ENCODE measurements at regions not wholly inside any gene's neighbourhood (a gene's known extent, or its start where the extent isn't known, plus 50 kb on each side); places are given as distances from the start of the nearest gene placed in this dataset.

DNA sequence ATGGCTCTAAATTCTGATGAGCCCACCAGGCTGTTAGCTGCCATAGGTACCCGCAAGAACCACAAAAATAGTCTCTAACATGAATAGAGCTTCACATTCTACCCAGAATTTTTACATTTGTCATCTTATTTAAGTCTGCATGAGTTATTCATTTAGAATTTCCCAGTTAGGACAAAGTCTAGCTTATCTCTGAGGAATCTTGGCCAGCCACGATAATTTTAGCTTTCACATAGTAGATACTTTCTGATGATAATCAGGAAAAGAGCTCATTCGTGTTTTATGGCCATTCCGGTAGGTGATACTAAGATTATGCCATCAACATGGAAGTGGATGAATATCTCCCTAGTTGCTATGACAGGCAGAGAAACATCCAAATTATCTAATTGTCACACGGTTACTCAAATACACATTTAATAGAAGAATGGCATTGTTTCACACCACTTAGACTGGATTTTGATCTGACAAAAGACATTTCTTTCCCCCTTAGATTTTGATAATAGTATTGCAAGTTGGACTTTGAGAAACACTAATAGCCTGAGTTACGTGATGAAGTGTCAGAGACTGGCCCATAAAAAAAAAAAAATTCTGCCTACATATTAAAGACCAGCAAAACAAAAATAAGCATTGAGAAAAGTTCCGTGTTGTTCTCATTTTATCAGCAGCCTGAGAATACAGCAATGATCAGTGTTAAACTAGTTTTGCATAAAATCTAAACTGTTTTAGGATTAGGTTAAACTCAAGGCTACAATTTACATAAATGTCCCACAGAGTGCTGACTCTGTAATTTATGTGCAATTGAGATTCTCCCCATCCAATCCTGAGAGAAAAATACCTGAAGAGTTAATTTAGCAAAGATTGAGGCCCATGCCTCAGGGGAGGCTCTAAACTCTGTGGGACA lies 397.5 kb upstream of the ARID1B start:
- Histone ChIP-seq H3K9me3 (ENCODE audit: insufficient read depth, low read length) (no peaks in the 10 kb centered on the region), H3K27me3 (ENCODE audit: low read depth, low read length) (no peaks in the 10 kb centered on the region), H3K4me3 (ENCODE audit: low read length) (no peak overlapping the region), H2AFZ (ENCODE audit: low read depth, low read length) (no peak overlapping the region), H3K4me1 (ENCODE audit: low read length) (no peaks in the 10 kb centered on the region), H3K27ac (ENCODE audit: low read length) (no peak overlapping the region), H3K4me2 (ENCODE audit: low read length) (no peak overlapping the region), H3K9ac (ENCODE audit: low read length) (no peak overlapping the region), H4K20me1 (ENCODE audit: insufficient read depth, low read length) (no peaks in the 10 kb centered on the region), H3K79me2 (ENCODE audit: low read length) (no peaks in the 10 kb centered on the region), H3K36me3 (replicated peaks; ENCODE audit: low read depth, low read length) (no peaks in the 10 kb centered on the region)
- TF ChIP-seq, protein P1, sequence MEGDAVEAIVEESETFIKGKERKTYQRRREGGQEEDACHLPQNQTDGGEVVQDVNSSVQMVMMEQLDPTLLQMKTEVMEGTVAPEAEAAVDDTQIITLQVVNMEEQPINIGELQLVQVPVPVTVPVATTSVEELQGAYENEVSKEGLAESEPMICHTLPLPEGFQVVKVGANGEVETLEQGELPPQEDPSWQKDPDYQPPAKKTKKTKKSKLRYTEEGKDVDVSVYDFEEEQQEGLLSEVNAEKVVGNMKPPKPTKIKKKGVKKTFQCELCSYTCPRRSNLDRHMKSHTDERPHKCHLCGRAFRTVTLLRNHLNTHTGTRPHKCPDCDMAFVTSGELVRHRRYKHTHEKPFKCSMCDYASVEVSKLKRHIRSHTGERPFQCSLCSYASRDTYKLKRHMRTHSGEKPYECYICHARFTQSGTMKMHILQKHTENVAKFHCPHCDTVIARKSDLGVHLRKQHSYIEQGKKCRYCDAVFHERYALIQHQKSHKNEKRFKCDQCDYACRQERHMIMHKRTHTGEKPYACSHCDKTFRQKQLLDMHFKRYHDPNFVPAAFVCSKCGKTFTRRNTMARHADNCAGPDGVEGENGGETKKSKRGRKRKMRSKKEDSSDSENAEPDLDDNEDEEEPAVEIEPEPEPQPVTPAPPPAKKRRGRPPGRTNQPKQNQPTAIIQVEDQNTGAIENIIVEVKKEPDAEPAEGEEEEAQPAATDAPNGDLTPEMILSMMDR (IDR thresholded peaks at IDR 0.05; ENCODE audit: low read depth, low read length), result no peak
- TF ChIP-seq EZH2phosphoT487 (IDR thresholded peaks at IDR 0.05; ENCODE audit: low read depth), result no peak

DNA sequence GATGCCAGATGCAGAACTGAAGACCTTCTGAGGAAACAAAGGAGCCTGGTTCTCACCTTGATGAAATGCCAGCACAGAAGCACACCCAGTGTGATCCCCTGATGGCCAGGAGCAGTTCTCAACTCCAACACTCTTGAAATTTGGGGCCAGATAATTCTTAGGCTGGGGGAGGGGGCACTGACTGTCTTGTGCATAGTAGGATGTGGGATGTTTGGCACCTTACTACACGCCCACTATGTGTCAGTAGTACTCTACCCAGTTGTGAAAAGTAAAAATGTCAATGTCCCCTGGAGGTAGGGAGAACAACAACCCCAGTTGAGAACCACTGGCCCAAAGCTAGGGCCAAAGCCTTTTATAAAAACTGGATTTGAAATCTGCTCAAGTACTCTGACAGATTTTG lies 398.3 kb upstream of the ARID1B start:
- no peaks in the 10 kb centered on the region for H3K36me3 ChIP-seq (replicated peaks; ENCODE audit: low read depth, low read length)
- H3K4me2 ChIP-seq (ENCODE audit: low read length), result no peak overlapping the region
- no peak overlapping the region for H3K4me3 ChIP-seq (ENCODE audit: low read length)
- no peaks in the 10 kb centered on the region for H3K79me2 ChIP-seq (ENCODE audit: low read length)
- H3K9me3 ChIP-seq (ENCODE audit: insufficient read depth, low read length), result no peaks in the 10 kb centered on the region
- H2AFZ ChIP-seq (ENCODE audit: low read depth, low read length), result no peak overlapping the region
- no peaks in the 10 kb centered on the region for H4K20me1 ChIP-seq (ENCODE audit: insufficient read depth, low read length)
- no peaks in the 10 kb centered on the region for H3K27me3 ChIP-seq (ENCODE audit: low read depth, low read length)
- TF ChIP-seq, protein P1 (IDR thresholded peaks at IDR 0.05; ENCODE audit: low read depth, low read length), result no peak
- TF ChIP-seq EZH2phosphoT487 (IDR thresholded peaks at IDR 0.05; ENCODE audit: low read depth), result no peak
- no peak overlapping the region for H3K27ac ChIP-seq (ENCODE audit: low read length)
- no peak overlapping the region for H3K9ac ChIP-seq (ENCODE audit: low read length)
- no peaks in the 10 kb centered on the region for H3K4me1 ChIP-seq (ENCODE audit: low read length)

DNA sequence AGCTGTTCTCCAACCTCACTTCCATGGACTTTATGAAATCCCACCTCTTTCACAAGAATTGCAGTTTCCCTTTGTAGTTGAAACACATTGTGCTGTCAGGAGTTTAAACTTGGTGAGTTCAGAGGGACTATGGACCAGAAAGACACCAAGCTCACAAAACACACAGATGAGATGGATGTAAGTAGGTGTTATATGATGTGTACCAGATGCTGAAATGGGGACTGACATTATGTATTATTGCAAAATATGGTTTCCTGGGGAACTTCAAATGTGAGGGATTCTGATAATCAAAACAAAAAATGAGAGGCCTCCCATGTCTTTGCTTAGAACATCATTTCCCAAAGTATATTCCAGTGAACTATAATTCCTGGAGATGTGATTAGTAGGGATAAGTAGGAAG lies 401.1 kb upstream of the ARID1B start:
- Histone ChIP-seq H3K9ac (ENCODE audit: low read length) (no peak overlapping the region), H3K27me3 (ENCODE audit: low read depth, low read length) (no peaks in the 10 kb centered on the region), H2AFZ (ENCODE audit: low read depth, low read length) (no peak overlapping the region), H3K27ac (ENCODE audit: low read length) (no peak overlapping the region), H3K9me3 (ENCODE audit: insufficient read depth, low read length) (no peaks in the 10 kb centered on the region), H3K79me2 (ENCODE audit: low read length) (no peaks in the 10 kb centered on the region), H3K4me2 (ENCODE audit: low read length) (no peak overlapping the region), H3K4me3 (ENCODE audit: low read length) (no peak overlapping the region), H3K4me1 (ENCODE audit: low read length) (no peaks in the 10 kb centered on the region), H3K36me3 (replicated peaks; ENCODE audit: low read depth, low read length) (no peaks in the 10 kb centered on the region), H4K20me1 (ENCODE audit: insufficient read depth, low read length) (no peaks in the 10 kb centered on the region)
- TF ChIP-seq, protein P1 (IDR thresholded peaks at IDR 0.05; ENCODE audit: low read depth, low read length), result no peak
- no peak for TF ChIP-seq EZH2phosphoT487 (IDR thresholded peaks at IDR 0.05; ENCODE audit: low read depth)

DNA sequence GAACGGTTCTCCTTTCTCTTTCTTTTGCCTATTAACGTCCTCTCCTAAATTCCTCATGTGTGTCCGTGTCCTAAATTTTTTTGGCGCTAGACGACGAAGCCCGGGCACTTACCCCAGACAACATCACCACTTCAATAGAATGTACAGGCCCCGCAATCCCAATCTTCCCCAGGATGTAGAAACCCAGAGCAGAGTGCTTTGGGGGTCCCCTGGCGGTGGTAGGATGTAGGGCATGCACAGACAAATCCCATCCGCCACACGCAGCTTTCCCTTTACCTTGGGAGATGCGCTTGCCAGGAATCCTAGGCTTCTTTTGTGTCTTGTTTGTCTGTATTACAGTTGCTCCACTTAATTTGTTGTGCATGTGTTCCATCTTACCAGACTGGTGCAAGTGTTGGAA lies 417.3 kb upstream of the ARID1B start:
- no peaks in the 10 kb centered on the region for H3K36me3 ChIP-seq (replicated peaks; ENCODE audit: low read depth, low read length)
- no peaks in the 10 kb centered on the region for H3K9me3 ChIP-seq (ENCODE audit: insufficient read depth, low read length)
- no peak overlapping the region for H2AFZ ChIP-seq (ENCODE audit: low read depth, low read length)
- H3K79me2 ChIP-seq (ENCODE audit: low read length), result no peaks in the 10 kb centered on the region
- no peak overlapping the region for H3K9ac ChIP-seq (ENCODE audit: low read length)
- H3K27me3 ChIP-seq (ENCODE audit: low read depth, low read length), result no peaks in the 10 kb centered on the region
- H4K20me1 ChIP-seq (ENCODE audit: insufficient read depth, low read length), result no peaks in the 10 kb centered on the region
- no peak overlapping the region for H3K4me3 ChIP-seq (ENCODE audit: low read length)
- H3K27ac ChIP-seq (ENCODE audit: low read length), result no peak overlapping the region
- H3K4me1 ChIP-seq (ENCODE audit: low read length), result no peaks in the 10 kb centered on the region
- TF ChIP-seq, protein P1 (IDR thresholded peaks at IDR 0.05; ENCODE audit: low read depth, low read length), result peak; percentile 33; the same call in 1 of the 2 replicates
- no peak for TF ChIP-seq EZH2phosphoT487 (IDR thresholded peaks at IDR 0.05; ENCODE audit: low read depth)
- no peak overlapping the region for H3K4me2 ChIP-seq (ENCODE audit: low read length)
